ENCODE measurements at regions not wholly inside any gene's neighbourhood (a gene's known extent, or its start where the extent isn't known, plus 50 kb on each side); places are given as distances from the start of the nearest gene placed in this dataset.
"Not testable (repeated sequence)": the region's sequence is repeated elsewhere in the genome, so short reads cannot be mapped to it uniquely, and the experiment has no call there.

DNA sequence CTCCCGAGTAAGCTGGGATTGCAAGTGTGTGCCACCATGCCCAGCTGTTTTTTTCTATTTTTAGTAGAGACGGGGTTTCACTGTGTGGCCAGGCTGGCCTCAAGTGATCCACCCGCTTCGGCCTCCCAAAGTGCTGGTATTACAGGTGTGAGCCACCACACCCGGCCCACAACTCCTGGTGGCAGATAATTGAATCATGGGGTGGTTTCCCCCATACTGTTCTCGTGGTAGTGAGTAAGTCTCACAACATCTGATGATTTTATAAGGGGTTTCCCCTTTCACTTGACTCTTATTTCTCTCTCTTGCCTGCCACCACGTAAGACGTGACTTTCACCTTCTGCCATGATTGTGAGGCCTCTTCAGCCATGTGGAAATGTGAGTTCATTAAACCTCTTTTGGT is 79.1 kb downstream of the SOWAHC start:
- TF ChIP-seq, protein P1, sequence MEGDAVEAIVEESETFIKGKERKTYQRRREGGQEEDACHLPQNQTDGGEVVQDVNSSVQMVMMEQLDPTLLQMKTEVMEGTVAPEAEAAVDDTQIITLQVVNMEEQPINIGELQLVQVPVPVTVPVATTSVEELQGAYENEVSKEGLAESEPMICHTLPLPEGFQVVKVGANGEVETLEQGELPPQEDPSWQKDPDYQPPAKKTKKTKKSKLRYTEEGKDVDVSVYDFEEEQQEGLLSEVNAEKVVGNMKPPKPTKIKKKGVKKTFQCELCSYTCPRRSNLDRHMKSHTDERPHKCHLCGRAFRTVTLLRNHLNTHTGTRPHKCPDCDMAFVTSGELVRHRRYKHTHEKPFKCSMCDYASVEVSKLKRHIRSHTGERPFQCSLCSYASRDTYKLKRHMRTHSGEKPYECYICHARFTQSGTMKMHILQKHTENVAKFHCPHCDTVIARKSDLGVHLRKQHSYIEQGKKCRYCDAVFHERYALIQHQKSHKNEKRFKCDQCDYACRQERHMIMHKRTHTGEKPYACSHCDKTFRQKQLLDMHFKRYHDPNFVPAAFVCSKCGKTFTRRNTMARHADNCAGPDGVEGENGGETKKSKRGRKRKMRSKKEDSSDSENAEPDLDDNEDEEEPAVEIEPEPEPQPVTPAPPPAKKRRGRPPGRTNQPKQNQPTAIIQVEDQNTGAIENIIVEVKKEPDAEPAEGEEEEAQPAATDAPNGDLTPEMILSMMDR (IDR thresholded peaks at IDR 0.05): not testable (repeated sequence)
- TF ChIP-seq POLR2A (IDR thresholded peaks at IDR 0.05); POLR2AphosphoS5 (IDR thresholded peaks at IDR 0.05; ENCODE audit: insufficient read depth in 1 of 2, low read depth in 1 of 2): not testable (repeated sequence)

All from vagina (tissue), 2 donors.